OCI-LY7 (cell line): ENCODE measurements at regions not wholly inside any gene's neighbourhood (a gene's known extent, or its start where the extent isn't known, plus 50 kb on each side); places are given as distances from the start of the nearest gene placed in this dataset.

Source experiments
- BruUV-seq: library from RNA; stranded (reverse); fragments of 400-500 nt; replicated peaks from 2 replicates; lab custom pipeline; 2021; lab: Mats Ljungman, UMichigan
- CTCF ChIA-PET: fragments of 300-600 bp; sonication (Branson Sonifier 250); formaldehyde crosslinking; loops from one replicate; lab custom pipeline; 2022; ENCODE audit warnings: antibody characterized with exemption; ENCODE audit not compliant: unreplicated experiment; lab: Charles Lee
- POLR2A ChIA-PET: fragments of 300-600 bp; sonication (Branson Sonifier 250); formaldehyde crosslinking; loops from one replicate; lab custom pipeline; 2022; ENCODE audit warnings: antibody characterized with exemption; lab: Charles Lee
- DNase-seq: peaks from one replicate; pipeline ENCODE4 v3.0.0-alpha.2; 2015; ENCODE audit warnings: low spot score
- H2AFZ ChIP-seq: fragments of 200-600 bp; sonication (generic), shearing (Covaris generic); 2 replicates; pipeline ENCODE4 v1.6.1; 2014; ENCODE audit warnings: mild to moderate bottlenecking, antibody characterized with exemption, low read length, moderate library complexity
- H3K27ac ChIP-seq: fragments of 200-600 bp; sonication (generic); 2 replicates; pipeline ENCODE4 v1.5.1; 2014; ENCODE audit warnings: mixed run types, low read depth, mild to moderate bottlenecking, moderate library complexity, low read length, inconsistent platforms; ENCODE audit not compliant: poor library complexity, severe bottlenecking
- H3K36me3 ChIP-seq: fragments of 200-600 bp; sonication (generic); 2 replicates; pipeline ENCODE4 v1.6.1; 2014; ENCODE audit warnings: mild to moderate bottlenecking, antibody characterized with exemption, low read length, moderate library complexity, mixed read lengths; ENCODE audit not compliant: insufficient read depth
- H3K4me1 ChIP-seq: fragments of 200-600 bp; sonication (generic); 2 replicates; pipeline ENCODE4 v1.5.1; 2014; ENCODE audit warnings: mild to moderate bottlenecking, low read length; ENCODE audit not compliant: insufficient read depth, poor library complexity, severe bottlenecking
- H3K4me2 ChIP-seq: fragments of 200-600 bp; sonication (generic); 2 replicates; pipeline ENCODE4 v1.6.1; 2014; ENCODE audit warnings: mild to moderate bottlenecking, low read length
- H3K4me3 ChIP-seq: fragments of 200-600 bp; sonication (generic); 2 replicates; pipeline ENCODE4 v1.5.1; 2014; ENCODE audit warnings: mild to moderate bottlenecking, low read depth, low read length; ENCODE audit not compliant: poor library complexity, severe bottlenecking
- H3K79me2 ChIP-seq: fragments of 200-600 bp; sonication (generic); 2 replicates; pipeline ENCODE4 v1.6.1; 2016; ENCODE audit warnings: low read depth, mild to moderate bottlenecking, low read length, moderate library complexity, mixed read lengths; ENCODE audit not compliant: insufficient read depth
- H3K9me2 ChIP-seq: fragments of 200-600 bp; sonication (generic); 2 replicates; pipeline ENCODE4 v1.6.1; 2016; ENCODE audit warnings: mild to moderate bottlenecking, low read length, mixed read lengths; ENCODE audit not compliant: insufficient read depth
- H3K9me3 ChIP-seq: fragments of 200-600 bp; sonication (generic); 2 replicates; pipeline ENCODE4 v1.6.1; 2014; ENCODE audit warnings: mild to moderate bottlenecking, mixed run types, low read length, mixed read lengths
- H4K20me1 ChIP-seq: fragments of 200-600 bp; sonication (generic); 2 replicates; pipeline ENCODE4 v1.6.1; 2014; ENCODE audit warnings: mild to moderate bottlenecking, antibody characterized with exemption, low read length, moderate library complexity, mixed read lengths; ENCODE audit not compliant: insufficient read depth
- EZH2phosphoT487 ChIP-seq: fragments of 200-600 bp; sonication (generic); IDR thresholded peaks from 2 replicates; pipeline ENCODE4 v1.6.1; 2018; ENCODE audit warnings: low read depth, borderline replicate concordance, mild to moderate bottlenecking, mixed run types, antibody characterized with exemption, low read length, moderate library complexity, mixed read lengths
- intact Hi-C: fragments of 100-400 bp; cut with micrococcal nuclease; formaldehyde crosslinking; loops from one replicate; pipeline ENCODE4 v1.10.0; 2022; ENCODE audit not compliant: unreplicated experiment
- TF ChIP-seq, protein P1 (sequence below): fragments of 200-600 bp; sonication (generic); conservative IDR thresholded peaks from 2 replicates; pipeline ENCODE4 v1.5.1; 2014; ENCODE audit warnings: mild to moderate bottlenecking, antibody characterized with exemption, low read length, moderate library complexity, mixed read lengths

DNA sequence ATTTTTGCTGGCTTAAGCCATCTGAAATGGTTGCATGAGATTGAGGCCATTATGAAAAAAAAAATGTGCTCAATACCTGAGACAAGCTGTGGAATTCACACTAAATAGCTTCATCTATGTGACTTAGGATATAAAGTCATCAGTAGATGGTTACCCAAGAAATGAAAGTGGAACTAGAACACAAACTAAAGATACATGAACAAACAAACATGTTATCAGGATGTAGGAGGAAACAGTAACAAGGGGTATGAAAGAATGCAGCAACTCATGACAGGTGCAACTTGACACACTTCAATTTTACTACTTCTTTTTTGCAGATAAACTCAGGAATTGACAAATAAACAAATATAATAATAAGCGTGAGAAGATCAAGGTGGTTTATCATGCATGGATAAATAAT is 155.0 kb downstream of the WT1 start:
- TF ChIP-seq, protein P1, sequence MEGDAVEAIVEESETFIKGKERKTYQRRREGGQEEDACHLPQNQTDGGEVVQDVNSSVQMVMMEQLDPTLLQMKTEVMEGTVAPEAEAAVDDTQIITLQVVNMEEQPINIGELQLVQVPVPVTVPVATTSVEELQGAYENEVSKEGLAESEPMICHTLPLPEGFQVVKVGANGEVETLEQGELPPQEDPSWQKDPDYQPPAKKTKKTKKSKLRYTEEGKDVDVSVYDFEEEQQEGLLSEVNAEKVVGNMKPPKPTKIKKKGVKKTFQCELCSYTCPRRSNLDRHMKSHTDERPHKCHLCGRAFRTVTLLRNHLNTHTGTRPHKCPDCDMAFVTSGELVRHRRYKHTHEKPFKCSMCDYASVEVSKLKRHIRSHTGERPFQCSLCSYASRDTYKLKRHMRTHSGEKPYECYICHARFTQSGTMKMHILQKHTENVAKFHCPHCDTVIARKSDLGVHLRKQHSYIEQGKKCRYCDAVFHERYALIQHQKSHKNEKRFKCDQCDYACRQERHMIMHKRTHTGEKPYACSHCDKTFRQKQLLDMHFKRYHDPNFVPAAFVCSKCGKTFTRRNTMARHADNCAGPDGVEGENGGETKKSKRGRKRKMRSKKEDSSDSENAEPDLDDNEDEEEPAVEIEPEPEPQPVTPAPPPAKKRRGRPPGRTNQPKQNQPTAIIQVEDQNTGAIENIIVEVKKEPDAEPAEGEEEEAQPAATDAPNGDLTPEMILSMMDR = no peak
- no peak for TF ChIP-seq EZH2phosphoT487
- DNase-seq = no peak
- H3K4me3 ChIP-seq = no peak overlapping the region
- no TSS peak for BruUV-seq
- intact Hi-C loops = no loop called here
- no peak overlapping the region for H2AFZ ChIP-seq
- no peaks in the 10 kb centered on the region for H4K20me1 ChIP-seq
- CTCF ChIA-PET = no interaction called here
- H3K4me2 ChIP-seq = no peak overlapping the region
- POLR2A ChIA-PET = interaction anchor here (0.6 to 1.3 kb wide), 2 partner anchors 11 to 23 kb away, joined by 3 to 5 read pairs; no protein-coding TSS in a partner anchor
- H3K9me3 ChIP-seq = no peaks in the 10 kb centered on the region
- no peaks in the 10 kb centered on the region for H3K79me2 ChIP-seq
- H3K4me1 ChIP-seq = no peaks in the 10 kb centered on the region
- H3K9me2 ChIP-seq = no peaks in the 10 kb centered on the region
- no peak overlapping the region for H3K27ac ChIP-seq
- no peaks in the 10 kb centered on the region for H3K36me3 ChIP-seq

GRCh38 chr11:32288276-32288675 is 147.1 kb downstream of the WT1 start:
- Histone ChIP-seq H3K9me3 (no peaks in the 10 kb centered on the region), H3K27ac (no peak overlapping the region), H2AFZ (no peak overlapping the region), H4K20me1 (no peaks in the 10 kb centered on the region), H3K4me3 (no peak overlapping the region), H3K4me2 (no peak overlapping the region), H3K79me2 (no peaks in the 10 kb centered on the region), H3K4me1 (no peaks in the 10 kb centered on the region), H3K9me2 (no peaks in the 10 kb centered on the region), H3K36me3 (no peaks in the 10 kb centered on the region)
- TF ChIP-seq, protein P1 = peak; percentile 28; the same call in 1 of the 2 replicates
- TF ChIP-seq EZH2phosphoT487 = no peak
- CTCF ChIA-PET = no interaction called here
- POLR2A ChIA-PET = interaction anchor here (1.0 kb wide), 1 partner anchor 88 kb away, joined by 3 read pairs; no protein-coding TSS in a partner anchor
- intact Hi-C loops = no loop called here
- no peak for DNase-seq
- no TSS peak for BruUV-seq

- no TSS peak for BruUV-seq
- ChIA-PET CTCF (no interaction called here), POLR2A (no interaction called here)
- H3K4me3 ChIP-seq = no peak overlapping the region
- TF ChIP-seq EZH2phosphoT487 = no peak
- TF ChIP-seq, protein P1 = no peak
- no peak overlapping the region for H3K27ac ChIP-seq
- no peak overlapping the region for H2AFZ ChIP-seq
- H3K9me2 ChIP-seq = no peaks in the 10 kb centered on the region
- DNase-seq = no peak
- intact Hi-C loops = no loop called here
- H3K4me2 ChIP-seq = no peak overlapping the region
- H3K79me2 ChIP-seq = no peaks in the 10 kb centered on the region
- no peaks in the 10 kb centered on the region for H3K4me1 ChIP-seq
- no peaks in the 10 kb centered on the region for H3K36me3 ChIP-seq
- no peaks in the 10 kb centered on the region for H3K9me3 ChIP-seq
- H4K20me1 ChIP-seq = no peaks in the 10 kb centered on the region
Measured at GRCh38 chr11:32289701-32290100, 145.6 kb downstream of the WT1 start.
